ENCODE measurements at regions not wholly inside any gene's neighbourhood (a gene's known extent, or its start where the extent isn't known, plus 50 kb on each side); places are given as distances from the start of the nearest gene placed in this dataset.

DNA sequence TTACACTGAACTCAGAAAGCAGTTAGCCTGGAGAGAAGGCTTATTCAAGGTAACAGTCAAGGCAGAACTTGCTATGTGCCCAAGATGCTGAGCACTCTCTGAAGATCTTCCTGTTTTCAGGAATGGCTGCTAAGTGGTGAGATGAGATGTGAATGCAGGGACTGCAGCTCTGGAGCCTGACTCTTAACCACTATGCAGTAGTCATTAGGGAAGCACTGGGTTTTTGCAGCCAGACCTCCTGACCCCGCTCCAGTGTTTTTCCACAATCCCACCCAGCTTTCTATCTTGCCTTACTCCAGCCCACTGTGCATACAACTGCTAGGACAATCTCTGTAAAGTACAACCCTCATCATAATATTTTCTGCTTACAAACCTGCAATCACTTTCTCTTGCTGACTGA is 95.2 kb upstream of the LNX1 start:
- H3K36me3 ChIP-seq (replicated peaks) = no peaks in the 10 kb centered on the region
- in situ Hi-C loops (cut with HindIII; ENCODE audit: low pct_ligation_motif_present, low sequenced_read_pairs) = no loop called here
- H3K27ac ChIP-seq = no peak overlapping the region
- DNase-seq = no peak
- no peak overlapping the region for H3K4me3 ChIP-seq (ENCODE audit: low read depth, low read length)
- TF ChIP-seq, protein P1, sequence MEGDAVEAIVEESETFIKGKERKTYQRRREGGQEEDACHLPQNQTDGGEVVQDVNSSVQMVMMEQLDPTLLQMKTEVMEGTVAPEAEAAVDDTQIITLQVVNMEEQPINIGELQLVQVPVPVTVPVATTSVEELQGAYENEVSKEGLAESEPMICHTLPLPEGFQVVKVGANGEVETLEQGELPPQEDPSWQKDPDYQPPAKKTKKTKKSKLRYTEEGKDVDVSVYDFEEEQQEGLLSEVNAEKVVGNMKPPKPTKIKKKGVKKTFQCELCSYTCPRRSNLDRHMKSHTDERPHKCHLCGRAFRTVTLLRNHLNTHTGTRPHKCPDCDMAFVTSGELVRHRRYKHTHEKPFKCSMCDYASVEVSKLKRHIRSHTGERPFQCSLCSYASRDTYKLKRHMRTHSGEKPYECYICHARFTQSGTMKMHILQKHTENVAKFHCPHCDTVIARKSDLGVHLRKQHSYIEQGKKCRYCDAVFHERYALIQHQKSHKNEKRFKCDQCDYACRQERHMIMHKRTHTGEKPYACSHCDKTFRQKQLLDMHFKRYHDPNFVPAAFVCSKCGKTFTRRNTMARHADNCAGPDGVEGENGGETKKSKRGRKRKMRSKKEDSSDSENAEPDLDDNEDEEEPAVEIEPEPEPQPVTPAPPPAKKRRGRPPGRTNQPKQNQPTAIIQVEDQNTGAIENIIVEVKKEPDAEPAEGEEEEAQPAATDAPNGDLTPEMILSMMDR (IDR thresholded peaks at IDR 0.05; ENCODE audit: low read depth, low read length, missing control alignments) = no peak
- no peaks in the 10 kb centered on the region for H3K27me3 ChIP-seq (replicated peaks)

DNA sequence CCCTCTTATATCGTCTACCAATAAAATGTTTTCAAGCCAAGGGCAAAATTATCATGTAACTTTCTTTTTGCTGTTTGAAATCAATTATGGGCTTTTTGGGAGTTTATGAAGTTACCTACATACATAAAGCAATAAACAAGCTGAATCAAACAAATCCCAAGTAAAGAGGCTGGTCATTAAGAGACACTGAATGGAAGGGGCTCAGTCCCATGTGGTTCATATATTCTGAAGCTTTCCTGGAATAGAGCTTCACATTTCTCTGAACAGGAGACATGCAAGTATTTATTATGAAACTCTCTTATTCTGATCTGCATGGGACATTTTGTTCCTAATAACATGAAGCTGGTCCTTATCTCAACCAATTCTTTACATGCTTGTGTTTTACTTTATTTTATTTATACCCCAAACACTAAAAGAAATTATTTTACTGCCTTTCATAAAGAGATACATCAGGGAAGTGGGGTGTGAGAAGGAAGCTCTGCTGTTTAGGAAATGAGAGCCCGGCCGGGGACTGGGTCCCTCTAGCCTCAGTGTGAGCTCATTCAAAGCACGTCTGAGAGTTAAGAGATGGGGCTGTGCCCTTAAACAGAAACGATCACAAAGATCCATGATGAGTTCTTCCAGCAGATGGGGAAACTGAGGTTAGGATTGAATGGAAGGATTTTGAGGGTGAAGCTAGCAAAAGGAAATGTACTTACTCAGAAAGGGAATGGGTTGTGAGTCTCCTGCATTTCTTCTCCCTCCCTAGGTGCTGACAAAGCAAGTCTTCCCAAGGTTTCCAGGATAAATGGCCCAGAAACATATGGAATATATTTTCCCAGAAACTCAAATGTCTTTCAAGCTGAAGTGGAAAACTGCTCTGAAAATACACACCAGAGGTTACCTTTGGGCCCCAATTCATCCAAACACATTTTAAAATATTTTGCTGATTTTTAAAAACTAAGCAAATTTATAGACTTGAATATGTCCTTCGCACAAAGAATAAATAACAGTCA is 93.1 kb upstream of the LNX1 start:
- H3K27ac ChIP-seq = no peak overlapping the region
- no peak overlapping the region for H3K4me3 ChIP-seq (ENCODE audit: low read depth, low read length)
- TF ChIP-seq, protein P1 (IDR thresholded peaks at IDR 0.05; ENCODE audit: low read depth, low read length, missing control alignments) = no peak
- H3K36me3 ChIP-seq (replicated peaks) = no peaks in the 10 kb centered on the region
- no peaks in the 10 kb centered on the region for H3K27me3 ChIP-seq (replicated peaks)
- DNase-seq = no peak
- in situ Hi-C loops (cut with HindIII; ENCODE audit: low pct_ligation_motif_present, low sequenced_read_pairs) = no loop called here

DNA sequence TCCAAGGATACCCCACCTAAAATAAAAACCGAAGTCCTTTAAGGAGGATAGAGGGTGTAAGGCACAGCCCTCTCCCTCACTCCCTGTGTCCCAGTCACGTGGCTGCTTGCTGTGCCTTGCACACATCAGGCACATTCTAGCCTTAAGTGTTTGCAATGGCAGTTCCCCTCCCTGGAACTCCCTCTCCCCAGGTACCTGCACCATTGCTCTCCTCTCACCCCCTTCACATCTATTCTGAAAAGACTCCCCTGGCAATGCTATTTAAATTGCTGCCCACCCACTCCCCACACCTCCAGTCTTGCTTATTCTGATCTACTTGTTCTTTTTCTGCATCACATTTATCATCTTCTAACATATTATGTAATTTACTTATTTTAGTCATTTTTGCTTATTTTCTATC is 91.6 kb upstream of the LNX1 start:
- Histone ChIP-seq H3K36me3 (replicated peaks) (no peaks in the 10 kb centered on the region), H3K4me3 (ENCODE audit: low read depth, low read length) (no peak overlapping the region), H3K27ac (no peak overlapping the region), H3K27me3 (replicated peaks) (no peaks in the 10 kb centered on the region)
- TF ChIP-seq, protein P1 (IDR thresholded peaks at IDR 0.05; ENCODE audit: low read depth, low read length, missing control alignments) = no peak
- DNase-seq = no peak
- in situ Hi-C loops (cut with HindIII; ENCODE audit: low pct_ligation_motif_present, low sequenced_read_pairs) = no loop called here

DNA sequence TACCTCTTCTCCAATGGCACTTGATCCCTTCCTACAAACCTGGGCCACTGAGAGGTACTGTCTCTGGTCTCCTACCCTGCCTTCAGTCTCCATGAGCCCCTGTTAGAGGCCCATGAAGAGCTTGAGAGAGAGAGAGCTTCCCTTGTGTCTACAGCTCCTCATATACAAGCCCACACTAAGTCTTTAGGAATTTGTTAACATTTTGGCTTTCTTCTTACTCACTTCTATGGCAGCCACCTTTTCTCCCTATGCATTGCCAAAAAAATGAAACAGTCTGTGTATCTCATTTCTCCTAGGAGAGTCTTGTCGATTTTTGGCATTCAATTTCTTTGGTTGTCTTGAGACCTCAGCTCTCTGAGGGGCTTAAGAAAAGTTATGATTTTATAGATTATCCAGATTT is 90.9 kb upstream of the LNX1 start:
- Histone ChIP-seq H3K27ac (no peak overlapping the region), H3K36me3 (replicated peaks) (no peaks in the 10 kb centered on the region), H3K4me3 (ENCODE audit: low read depth, low read length) (no peak overlapping the region), H3K27me3 (replicated peaks) (no peaks in the 10 kb centered on the region)
- in situ Hi-C loops (cut with HindIII; ENCODE audit: low pct_ligation_motif_present, low sequenced_read_pairs) = no loop called here
- DNase-seq = no peak
- TF ChIP-seq, protein P1 (IDR thresholded peaks at IDR 0.05; ENCODE audit: low read depth, low read length, missing control alignments) = no peak

DNA sequence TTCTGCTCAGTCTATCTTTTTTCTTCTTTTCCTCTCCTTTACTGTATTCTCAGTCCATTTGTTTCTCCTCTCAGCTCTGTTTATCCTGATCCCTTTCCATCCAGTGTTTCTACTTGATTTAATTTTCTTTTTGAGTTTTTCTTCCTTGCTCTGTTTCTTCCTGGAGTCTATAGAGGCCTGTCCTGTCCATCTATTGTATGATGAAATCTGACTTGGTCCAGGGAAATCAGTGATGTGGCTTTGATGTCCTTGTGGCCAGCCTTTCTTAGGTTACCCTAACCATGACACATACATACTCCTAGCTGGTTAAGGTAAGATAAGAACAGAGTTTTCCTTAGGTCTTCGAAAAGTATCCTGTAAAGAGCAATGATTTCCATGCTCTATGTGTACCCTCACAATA is 89.3 kb upstream of the LNX1 start:
- Histone ChIP-seq H3K27me3 (replicated peaks) (no peaks in the 10 kb centered on the region), H3K4me3 (ENCODE audit: low read depth, low read length) (no peak overlapping the region), H3K36me3 (replicated peaks) (no peaks in the 10 kb centered on the region), H3K27ac (no peak overlapping the region)
- TF ChIP-seq, protein P1 (IDR thresholded peaks at IDR 0.05; ENCODE audit: low read depth, low read length, missing control alignments) = no peak
- in situ Hi-C loops (cut with HindIII; ENCODE audit: low pct_ligation_motif_present, low sequenced_read_pairs) = no loop called here
- DNase-seq = no peak

All from brain microvascular endothelial cell (primary cell).